Glutamatergic neuron (in vitro differentiated cells): ENCODE measurements at regions not wholly inside any gene's neighbourhood (a gene's known extent, or its start where the extent isn't known, plus 50 kb on each side); places are given as distances from the start of the nearest gene placed in this dataset.

ENCODE experiments used
- DNase-seq: peaks from one replicate; pipeline ENCODE4 v3.0.0; 2022
- H3K27ac Mint-ChIP-seq: one replicate; pipeline ENCODE4 v1.8.0; 2020; ENCODE audit warnings: mild to moderate bottlenecking, mixed read lengths, inconsistent platforms; ENCODE audit not compliant: unreplicated experiment
- H3K27me3 Mint-ChIP-seq: one replicate; pipeline ENCODE4 v1.8.0; 2020; ENCODE audit warnings: mild to moderate bottlenecking, moderate library complexity, mixed read lengths, inconsistent platforms; ENCODE audit not compliant: unreplicated experiment
- H3K36me3 Mint-ChIP-seq: one replicate; pipeline ENCODE4 v1.8.0; 2020; ENCODE audit warnings: mild to moderate bottlenecking, mixed read lengths, inconsistent platforms; ENCODE audit not compliant: unreplicated experiment
- H3K4me1 Mint-ChIP-seq: one replicate; pipeline ENCODE4 v1.8.0; 2020; ENCODE audit warnings: mild to moderate bottlenecking, low read depth, mixed read lengths, inconsistent platforms; ENCODE audit not compliant: unreplicated experiment
- H3K4me3 Mint-ChIP-seq: one replicate; pipeline ENCODE4 v1.8.0; 2020; ENCODE audit warnings: mild to moderate bottlenecking, mixed read lengths, inconsistent platforms; ENCODE audit not compliant: unreplicated experiment
- H3K9me3 Mint-ChIP-seq: one replicate; pipeline ENCODE4 v1.8.0; 2020; ENCODE audit warnings: mild to moderate bottlenecking, moderate library complexity, mixed read lengths, inconsistent platforms; ENCODE audit not compliant: unreplicated experiment
- TF ChIP-seq, protein P1 (sequence below): fragments of 200-600 bp; sonication (generic); IDR thresholded peaks from one replicate; pipeline ENCODE4 v1.5.0; 2021; ENCODE audit not compliant: partially characterized antibody, unreplicated experiment

- no peaks in the 10 kb centered on the region for H3K36me3 Mint-ChIP-seq
- H3K27ac Mint-ChIP-seq = no peak overlapping the region
- DNase-seq = no peak
- H3K4me3 Mint-ChIP-seq = no peak overlapping the region
- TF ChIP-seq, protein P1, sequence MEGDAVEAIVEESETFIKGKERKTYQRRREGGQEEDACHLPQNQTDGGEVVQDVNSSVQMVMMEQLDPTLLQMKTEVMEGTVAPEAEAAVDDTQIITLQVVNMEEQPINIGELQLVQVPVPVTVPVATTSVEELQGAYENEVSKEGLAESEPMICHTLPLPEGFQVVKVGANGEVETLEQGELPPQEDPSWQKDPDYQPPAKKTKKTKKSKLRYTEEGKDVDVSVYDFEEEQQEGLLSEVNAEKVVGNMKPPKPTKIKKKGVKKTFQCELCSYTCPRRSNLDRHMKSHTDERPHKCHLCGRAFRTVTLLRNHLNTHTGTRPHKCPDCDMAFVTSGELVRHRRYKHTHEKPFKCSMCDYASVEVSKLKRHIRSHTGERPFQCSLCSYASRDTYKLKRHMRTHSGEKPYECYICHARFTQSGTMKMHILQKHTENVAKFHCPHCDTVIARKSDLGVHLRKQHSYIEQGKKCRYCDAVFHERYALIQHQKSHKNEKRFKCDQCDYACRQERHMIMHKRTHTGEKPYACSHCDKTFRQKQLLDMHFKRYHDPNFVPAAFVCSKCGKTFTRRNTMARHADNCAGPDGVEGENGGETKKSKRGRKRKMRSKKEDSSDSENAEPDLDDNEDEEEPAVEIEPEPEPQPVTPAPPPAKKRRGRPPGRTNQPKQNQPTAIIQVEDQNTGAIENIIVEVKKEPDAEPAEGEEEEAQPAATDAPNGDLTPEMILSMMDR = no peak
- peaks cover 1% of the 10 kb centered on the region for H3K27me3 Mint-ChIP-seq
- no peaks in the 10 kb centered on the region for H3K9me3 Mint-ChIP-seq
- H3K4me1 Mint-ChIP-seq = no peaks in the 10 kb centered on the region
These were observed 497.8 kb downstream of the HS3ST4 start for GRCh38 chr16:26189536-26189935.

DNA sequence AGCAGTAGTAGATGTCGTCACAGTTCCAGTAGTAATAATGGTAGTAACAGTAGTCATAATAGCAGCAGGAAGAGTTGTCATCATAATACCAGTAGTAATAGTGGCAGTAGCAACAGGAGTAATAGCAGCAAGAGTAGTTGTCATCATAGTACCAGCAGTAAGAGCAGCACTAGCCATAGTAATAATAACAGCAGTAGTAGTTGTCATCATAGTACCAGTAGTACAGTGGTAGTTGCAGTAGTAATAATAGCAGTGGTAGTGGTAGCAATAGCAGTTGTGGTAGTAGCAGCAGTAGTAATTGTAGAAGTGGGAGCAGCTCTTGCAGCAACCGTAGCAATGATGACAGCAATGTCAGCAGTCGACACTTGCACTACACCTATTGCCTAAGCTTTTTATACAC lies 502.8 kb downstream of the HS3ST4 start:
- Mint-ChIP-seq H3K27me3 (peaks cover 1% of the 10 kb centered on the region), H3K4me3 (no peak overlapping the region), H3K9me3 (no peaks in the 10 kb centered on the region), H3K36me3 (no peaks in the 10 kb centered on the region), H3K27ac (no peak overlapping the region), H3K4me1 (no peaks in the 10 kb centered on the region)
- TF ChIP-seq, protein P1 = no peak
- no peak for DNase-seq

DNA sequence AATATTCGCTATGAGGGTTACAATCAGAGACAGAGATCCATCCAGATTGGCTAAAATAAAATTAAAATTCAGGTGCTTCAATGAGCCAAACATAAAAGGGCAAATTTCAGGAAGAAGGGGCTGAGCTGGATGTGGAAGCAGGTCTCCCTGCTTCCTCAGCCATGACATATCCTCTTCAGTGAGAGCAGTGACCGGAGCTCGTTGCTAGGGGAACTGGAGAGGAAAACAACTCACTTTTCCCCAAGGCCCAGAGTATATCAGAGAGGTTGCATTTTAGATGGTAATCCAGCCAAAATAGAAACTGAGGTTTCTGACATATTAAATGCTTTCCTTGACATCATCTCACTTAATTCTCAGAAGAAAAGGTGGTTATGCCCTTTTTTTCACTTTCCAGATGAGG lies 503.5 kb downstream of the HS3ST4 start:
- TF ChIP-seq, protein P1 = no peak
- Mint-ChIP-seq H3K4me3 (no peak overlapping the region), H3K9me3 (no peaks in the 10 kb centered on the region), H3K4me1 (no peaks in the 10 kb centered on the region), H3K27me3 (peaks cover 1% of the 10 kb centered on the region), H3K36me3 (no peaks in the 10 kb centered on the region), H3K27ac (no peak overlapping the region)
- no peak for DNase-seq

- Mint-ChIP-seq H3K4me1 (no peaks in the 10 kb centered on the region), H3K27ac (no peak overlapping the region), H3K27me3 (peaks cover 1% of the 10 kb centered on the region), H3K36me3 (no peaks in the 10 kb centered on the region), H3K4me3 (no peak overlapping the region), H3K9me3 (no peaks in the 10 kb centered on the region)
- no peak for DNase-seq
- TF ChIP-seq, protein P1 = no peak
These were observed 504.6 kb downstream of the HS3ST4 start for GRCh38 chr16:26196310-26196709.

GRCh38 chr16:26196802-26197201 lies 505.0 kb downstream of the HS3ST4 start:
- no peak for DNase-seq
- Mint-ChIP-seq H3K36me3 (no peaks in the 10 kb centered on the region), H3K4me1 (no peaks in the 10 kb centered on the region), H3K27me3 (peaks cover 1% of the 10 kb centered on the region), H3K27ac (no peak overlapping the region), H3K9me3 (no peaks in the 10 kb centered on the region), H3K4me3 (no peak overlapping the region)
- TF ChIP-seq, protein P1 = no peak
